Esophagus squamous epithelium (tissue), 4 donors: ENCODE measurements at regions not wholly inside any gene's neighbourhood (a gene's known extent, or its start where the extent isn't known, plus 50 kb on each side); places are given as distances from the start of the nearest gene placed in this dataset.

Source experiments
- POLR2A ChIP-seq, 4 donors: fragments of 450-650 bp; IDR thresholded peaks; one replicate each; pipeline ENCODE4 v1.6.1; 2017; ENCODE audit warnings: antibody characterized with exemption in 4 of 4, mild to moderate bottlenecking in 4 of 4, moderate library complexity in 3 of 4
- TF ChIP-seq, protein P1 (sequence below), 6 experiments: fragments of 450-650 bp in 4 of 6; fragments of 200-600 bp in 2 of 6; sonication (generic) in 2 of 6; IDR thresholded peaks; one replicate each; pipeline ENCODE4 v1.5.1; 2016 to 2019; ENCODE audit warnings: antibody characterized with exemption in 6 of 6, mild to moderate bottlenecking in 4 of 6, moderate library complexity in 4 of 6

DNA sequence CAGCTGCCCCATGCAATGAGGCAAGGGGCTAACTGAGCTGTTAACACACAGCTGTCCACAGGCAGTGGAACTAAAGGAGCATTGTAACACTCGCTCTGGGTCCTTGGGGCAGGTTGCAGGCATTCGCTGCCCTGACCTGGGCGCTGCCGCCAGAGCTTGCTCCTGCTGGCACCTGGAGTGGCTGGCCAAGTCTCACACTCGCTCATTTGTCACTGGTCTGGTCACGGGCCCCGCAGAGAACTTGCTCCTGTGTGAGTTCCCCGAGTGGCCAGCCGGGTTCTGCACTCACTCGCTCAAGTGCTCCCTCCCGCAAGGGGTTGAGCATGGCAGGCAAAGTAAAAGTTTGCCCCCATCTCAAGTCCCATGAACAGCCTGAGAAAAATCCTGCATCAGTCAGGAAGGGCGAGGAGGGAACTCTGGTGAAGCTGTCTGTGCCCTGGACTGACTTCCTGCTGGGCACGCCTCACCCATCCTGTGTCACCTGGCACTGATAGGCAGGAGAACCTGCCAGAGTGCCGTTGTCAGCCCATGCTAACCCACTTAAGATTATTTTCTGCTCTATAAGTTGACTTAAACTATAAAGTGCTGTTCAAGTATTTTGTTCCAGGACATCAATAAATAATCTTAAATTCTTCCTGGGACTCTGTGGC lies 934.8 kb upstream of the GYPC start:
- TF ChIP-seq, protein P1, sequence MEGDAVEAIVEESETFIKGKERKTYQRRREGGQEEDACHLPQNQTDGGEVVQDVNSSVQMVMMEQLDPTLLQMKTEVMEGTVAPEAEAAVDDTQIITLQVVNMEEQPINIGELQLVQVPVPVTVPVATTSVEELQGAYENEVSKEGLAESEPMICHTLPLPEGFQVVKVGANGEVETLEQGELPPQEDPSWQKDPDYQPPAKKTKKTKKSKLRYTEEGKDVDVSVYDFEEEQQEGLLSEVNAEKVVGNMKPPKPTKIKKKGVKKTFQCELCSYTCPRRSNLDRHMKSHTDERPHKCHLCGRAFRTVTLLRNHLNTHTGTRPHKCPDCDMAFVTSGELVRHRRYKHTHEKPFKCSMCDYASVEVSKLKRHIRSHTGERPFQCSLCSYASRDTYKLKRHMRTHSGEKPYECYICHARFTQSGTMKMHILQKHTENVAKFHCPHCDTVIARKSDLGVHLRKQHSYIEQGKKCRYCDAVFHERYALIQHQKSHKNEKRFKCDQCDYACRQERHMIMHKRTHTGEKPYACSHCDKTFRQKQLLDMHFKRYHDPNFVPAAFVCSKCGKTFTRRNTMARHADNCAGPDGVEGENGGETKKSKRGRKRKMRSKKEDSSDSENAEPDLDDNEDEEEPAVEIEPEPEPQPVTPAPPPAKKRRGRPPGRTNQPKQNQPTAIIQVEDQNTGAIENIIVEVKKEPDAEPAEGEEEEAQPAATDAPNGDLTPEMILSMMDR (IDR thresholded peaks at IDR 0.05) = no peak
- TF ChIP-seq POLR2A (IDR thresholded peaks at IDR 0.05) = no peak
